Stimulated activated CD4-positive, alpha-beta T cell treated with anti-CD3 and anti-CD28 coated beads, Interleukin-12 subunit alpha, Interleukin-12 subunit beta, amount 100 ng/mL, for 4 hours (primary cell): ENCODE measurements at regions not wholly inside any gene's neighbourhood (a gene's known extent, or its start where the extent isn't known, plus 50 kb on each side); places are given as distances from the start of the nearest gene placed in this dataset.
"Not testable (repeated sequence)": the region's sequence is repeated elsewhere in the genome, so short reads cannot be mapped to it uniquely, and the experiment has no call there.

Experiments
- DNase-seq: peaks from one replicate; pipeline ENCODE4 v3.0.0-alpha.2; 2020

- no peak for DNase-seq
These were observed 100.4 kb upstream of the SLC1A4 start for GRCh38 chr2:64888591-64889309.

- no peak for DNase-seq
These were observed 99.4 kb upstream of the SLC1A4 start for GRCh38 chr2:64889803-64890202.

DNA sequence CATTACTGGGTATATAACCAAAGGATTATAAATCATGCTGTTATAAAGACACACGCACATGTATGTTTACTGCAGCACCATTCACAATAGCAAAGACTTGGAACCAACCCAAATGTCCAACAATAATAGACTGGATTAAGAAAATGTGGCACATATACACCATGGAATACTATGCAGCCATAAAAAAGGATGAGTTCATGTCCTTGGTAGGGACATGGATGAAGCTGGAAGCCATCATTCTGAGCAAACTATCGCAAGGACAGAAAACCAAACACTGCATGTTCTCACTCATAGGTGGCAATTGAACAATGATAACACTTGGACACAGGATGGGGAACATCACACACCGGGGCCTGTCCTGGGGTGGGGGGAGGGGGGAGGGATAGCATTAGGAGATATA is 92.6 kb upstream of the SLC1A4 start:
- not testable (repeated sequence) for DNase-seq

DNA sequence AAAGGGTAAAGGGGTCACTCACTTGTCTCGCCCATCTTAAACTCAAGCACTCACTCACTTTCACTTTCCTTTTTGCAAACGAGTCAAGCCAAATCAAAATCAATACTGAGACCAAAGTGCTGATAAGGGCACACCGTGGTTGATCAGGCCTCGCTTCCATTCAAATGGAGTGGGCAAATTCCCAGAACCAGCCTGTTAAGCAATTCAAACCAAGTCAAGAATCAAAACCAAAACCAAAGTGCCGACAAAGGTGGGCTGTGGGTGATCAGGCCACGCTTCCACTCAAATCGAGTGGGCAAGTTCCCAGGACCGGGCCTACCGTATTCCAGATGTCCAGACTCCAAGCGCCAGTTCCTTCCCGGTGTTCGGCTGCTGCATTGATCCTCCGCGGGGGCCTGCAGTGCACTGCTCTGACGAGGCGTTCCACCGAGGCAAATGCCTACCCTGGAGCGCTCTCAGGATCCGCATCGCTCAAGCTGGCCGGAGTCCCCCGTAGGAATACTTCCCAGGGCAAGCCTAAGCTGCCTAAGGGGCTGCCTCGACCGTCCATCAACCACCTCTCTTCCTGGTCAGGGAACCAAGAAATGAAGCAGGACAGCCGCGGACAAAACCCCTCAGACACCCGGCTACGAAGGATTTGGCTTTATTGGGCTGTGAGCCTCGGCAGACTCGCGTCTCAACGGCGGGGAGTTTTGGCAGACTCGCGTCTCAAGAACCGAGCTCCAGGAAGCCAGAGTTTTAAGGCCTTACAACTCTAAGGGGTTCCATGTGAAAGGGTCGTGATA is 89.9 kb upstream of the SLC1A4 start:
- no peak for DNase-seq

GRCh38 chr2:64899876-64900275 is 89.3 kb upstream of the SLC1A4 start:
- DNase-seq, result not testable (repeated sequence)

GRCh38 chr2:64904413-64905329 is 84.5 kb upstream of the SLC1A4 start:
- DNase-seq, result no peak

- no peak for DNase-seq
These were observed 83.7 kb upstream of the SLC1A4 start for GRCh38 chr2:64905338-64906024.

GRCh38 chr2:64906853-64907536 is 82.2 kb upstream of the SLC1A4 start:
- no peak for DNase-seq

DNA sequence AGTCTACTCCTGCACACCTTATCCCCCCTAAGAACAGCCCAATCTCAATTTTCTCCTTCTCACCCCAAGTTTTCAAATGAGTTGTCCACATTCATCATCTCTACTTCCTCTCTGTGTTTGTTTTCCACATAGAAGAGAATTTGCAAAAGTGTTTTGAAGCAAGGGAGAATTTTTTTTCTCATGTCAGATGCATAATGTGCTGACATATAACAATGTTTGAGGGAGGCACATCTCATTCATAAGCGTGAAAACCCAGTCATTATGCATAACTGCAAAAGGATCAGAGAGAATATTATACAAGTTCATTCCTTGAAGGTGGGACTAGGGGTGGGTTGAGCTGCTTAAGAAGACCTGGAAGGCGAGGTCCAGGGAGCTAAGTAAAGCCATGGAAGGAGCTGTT is 80.8 kb upstream of the SLC1A4 start:
- DNase-seq, result no peak

GRCh38 chr2:64910523-64910922 is 78.7 kb upstream of the SLC1A4 start:
- DNase-seq, result no peak

- DNase-seq, result no peak
These were observed 78.2 kb upstream of the SLC1A4 start for GRCh38 chr2:64910972-64911433.

GRCh38 chr2:64913357-64913869 is 75.8 kb upstream of the SLC1A4 start:
- no peak for DNase-seq

DNA sequence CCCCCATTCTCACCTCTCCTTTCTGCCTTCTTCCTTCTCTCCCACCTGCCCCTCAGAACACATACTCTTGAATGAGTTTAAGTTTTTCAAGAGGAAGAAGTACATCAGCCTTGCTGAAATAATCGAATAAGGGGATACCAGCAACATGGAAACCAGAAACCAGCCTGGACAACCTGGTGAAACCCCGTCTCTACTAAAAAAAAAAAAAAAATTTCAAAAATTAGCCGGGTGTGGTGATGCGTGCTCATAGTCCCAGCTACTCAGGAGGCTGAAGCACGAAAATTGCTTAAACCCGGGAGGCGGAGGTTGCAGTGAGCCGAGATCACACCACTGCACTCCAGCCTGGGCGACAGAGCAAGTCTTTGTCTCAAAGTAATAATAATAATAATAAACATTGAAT is 75.0 kb upstream of the SLC1A4 start:
- DNase-seq, result no peak

GRCh38 chr2:64914735-64915509 is 74.3 kb upstream of the SLC1A4 start:
- DNase-seq, result no peak

GRCh38 chr2:64915510-64915900 is 73.7 kb upstream of the SLC1A4 start:
- no peak for DNase-seq

DNA sequence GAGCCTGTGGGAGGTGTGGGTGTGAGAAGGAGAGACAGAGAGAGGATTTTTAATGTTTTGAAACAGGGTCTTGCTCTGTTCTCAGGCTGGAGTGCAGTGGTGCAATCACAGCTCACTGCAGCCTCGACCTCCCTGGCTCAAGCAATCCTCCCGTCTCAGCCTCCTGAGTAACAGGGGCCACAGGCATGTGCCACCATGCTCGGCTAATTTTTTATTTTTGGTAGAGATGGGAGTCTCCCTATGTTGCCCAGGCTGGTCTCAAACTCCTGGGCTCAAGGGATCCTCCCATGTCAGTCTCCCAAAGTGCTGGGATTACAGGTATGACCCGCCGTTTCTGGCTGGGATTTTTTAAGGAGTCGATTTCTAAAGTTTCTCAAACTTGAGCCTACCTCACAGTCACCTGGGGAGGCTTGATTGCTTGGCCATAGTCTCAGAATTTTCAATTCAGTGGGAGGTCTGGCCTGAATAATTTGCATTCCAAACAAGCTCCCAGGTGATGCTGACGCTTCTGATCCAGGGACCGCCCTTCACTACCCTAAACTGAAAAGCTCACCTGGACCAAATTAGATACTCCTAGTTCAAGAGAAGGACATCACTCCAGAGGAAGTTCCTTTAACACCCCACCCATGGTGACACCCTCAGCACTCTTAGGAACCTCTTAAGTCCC is 70.8 kb upstream of the SLC1A4 start:
- DNase-seq, result no peak

DNA sequence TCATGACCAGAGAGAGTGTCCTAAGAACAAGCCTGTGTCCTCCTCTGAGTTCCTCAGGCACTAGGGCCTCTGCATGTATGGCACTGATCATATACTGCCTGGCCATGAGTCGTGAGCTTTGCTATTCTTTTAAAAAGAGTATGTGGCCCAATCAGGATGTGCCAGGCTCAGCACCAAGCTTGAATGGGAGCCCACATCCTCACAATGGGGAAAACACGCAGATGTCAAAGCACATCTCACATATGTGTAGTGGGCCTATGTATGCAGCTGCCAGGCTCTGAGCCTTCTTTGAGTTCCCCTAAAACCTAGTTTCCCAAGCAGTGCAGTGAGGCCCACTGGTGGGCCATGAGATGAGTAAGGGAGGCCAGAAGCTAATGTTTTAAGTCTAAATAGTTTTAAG is 69.9 kb upstream of the SLC1A4 start:
- DNase-seq, result no peak

DNA sequence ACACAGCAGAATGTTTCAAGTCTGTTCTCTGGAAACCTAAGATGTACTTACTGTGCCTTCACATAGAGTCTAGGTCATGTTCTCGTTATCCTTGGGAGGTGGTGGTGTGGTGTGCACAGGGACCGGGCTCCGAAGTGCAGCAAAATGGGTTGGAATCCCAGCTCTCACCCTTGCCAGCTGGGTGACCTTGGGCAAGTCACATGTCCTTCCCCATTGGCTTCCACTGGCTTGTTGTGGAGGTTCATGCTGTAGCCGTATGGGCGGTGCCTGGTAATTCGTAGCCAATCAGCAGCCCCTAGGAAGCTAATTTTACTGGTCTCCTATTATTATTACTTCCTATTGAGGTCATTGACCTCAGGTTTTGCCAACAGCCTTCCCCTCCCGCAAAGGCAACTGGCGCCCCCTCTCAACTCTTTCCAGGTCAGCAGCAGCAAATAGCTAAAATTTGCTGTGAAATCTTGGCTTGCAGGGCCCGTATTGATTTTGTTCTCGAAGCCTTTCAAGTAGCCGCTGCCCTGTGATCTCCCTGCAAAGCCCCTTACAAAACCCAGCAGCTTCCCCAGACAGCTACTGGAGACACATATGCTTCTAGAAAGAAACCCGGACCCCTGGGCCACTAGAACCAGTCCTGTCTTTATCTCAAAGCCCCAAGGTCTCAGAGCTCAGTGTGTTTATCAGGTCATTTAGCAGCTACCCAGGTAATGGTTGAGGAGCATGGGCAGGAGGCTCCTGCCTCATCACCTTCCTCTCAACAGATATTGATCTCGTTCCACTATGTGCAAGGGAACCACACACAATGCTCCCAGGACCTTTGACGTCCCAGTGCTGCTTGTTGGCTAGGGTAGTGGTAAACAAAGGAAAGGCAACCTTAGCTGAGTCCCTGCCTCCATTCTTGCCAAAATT is 66.5 kb upstream of the SLC1A4 start:
- DNase-seq, result no peak

DNA sequence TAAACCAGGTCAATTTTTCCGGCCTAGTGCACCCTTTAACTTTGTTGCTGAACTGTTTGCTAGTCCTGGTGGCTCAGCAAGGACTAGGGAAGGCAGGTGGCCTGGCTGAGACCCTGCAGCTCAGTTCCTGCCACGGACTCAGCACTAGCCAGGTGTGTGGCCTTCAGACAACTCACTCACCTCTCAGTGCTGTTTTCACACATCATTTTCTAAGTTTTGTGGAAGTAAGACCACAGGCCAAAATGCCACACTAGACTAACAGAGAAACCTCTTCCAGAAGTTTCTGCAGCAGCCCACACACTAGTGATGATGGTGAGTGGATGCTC is 65.9 kb upstream of the SLC1A4 start:
- no peak for DNase-seq
